Stomach (tissue), 8 donors: ENCODE measurements at regions not wholly inside any gene's neighbourhood (a gene's known extent, or its start where the extent isn't known, plus 50 kb on each side); places are given as distances from the start of the nearest gene placed in this dataset.
"Not testable (repeated sequence)": the region's sequence is repeated elsewhere in the genome, so short reads cannot be mapped to it uniquely, and the experiment has no call there.

Experiments
- DNase-seq, 2 donors: peaks; one replicate each; pipeline versions ENCODE4 v3.0.0 to v3.0.0-alpha.2; 2013 to 2019
- H3K27ac ChIP-seq, 5 donors: fragments of 200-600 bp in 4 of 5; sonication (generic) in 4 of 5; one replicate each; pipeline ENCODE4 v1.5.1; 2013 to 2019; ENCODE audit warnings: mild to moderate bottlenecking in 1 of 5, moderate library complexity in 1 of 5
- H3K27me3 ChIP-seq, 3 donors: fragments of 200-600 bp; sonication (generic); one replicate each; pipeline ENCODE4 v1.5.1; 2017 to 2019; ENCODE audit warnings: mixed run types in 1 of 3
- H3K36me3 ChIP-seq, 4 donors: fragments of 200-600 bp; sonication (generic); 1 replicate in 3 of 4; 2 replicates in 1 of 4; pipeline ENCODE4 v1.5.1; 2016 to 2019
- H3K4me1 ChIP-seq, 4 donors: fragments of 200-600 bp; sonication (generic); one replicate each; pipeline ENCODE4 v1.5.1; 2016 to 2019
- H3K4me3 ChIP-seq, 4 donors: fragments of 200-600 bp; sonication (generic) in 3 of 4; one replicate each; pipeline ENCODE4 v1.5.1; 2016 to 2019; ENCODE audit warnings: mild to moderate bottlenecking in 1 of 4
- H3K9me3 ChIP-seq, 4 donors: fragments of 200-600 bp; sonication (generic); one replicate each; pipeline ENCODE4 v1.5.1; 2016 to 2019
- EP300 ChIP-seq: sonication (generic); formaldehyde crosslinking; IDR thresholded peaks from one replicate; pipeline ENCODE4 v1.6.1; 2017; ENCODE audit warnings: antibody characterized with exemption
- POLR2A ChIP-seq, 4 donors: fragments of 450-650 bp; IDR thresholded peaks; one replicate each; pipeline ENCODE4 v1.6.1; 2016; ENCODE audit warnings: antibody characterized with exemption in 4 of 4, control low read depth in 2 of 4, mild to moderate bottlenecking in 1 of 4, moderate library complexity in 1 of 4
- POLR2AphosphoS5 ChIP-seq, 3 donors: sonication (generic); formaldehyde crosslinking; IDR thresholded peaks; one replicate each; pipeline ENCODE4 v1.6.1; 2016; ENCODE audit warnings: antibody characterized with exemption in 3 of 3
- WGBS, 5 donors: extraction: QIAGEN DNeasy Blood & Tissue Kit in 3 of 5; methylation state at CpG; one replicate each; pipeline versions ENCODE4 v1.1.5 to v1.1.7; 2013 to 2018; 5-methylcytosine and 5-hydroxymethylcytosine counted together
- intact Hi-C: fragments of 100-400 bp; cut with DNase I; formaldehyde crosslinking; loops from one replicate; pipeline ENCODE4 v1.15.1; 2023; ENCODE audit warnings: low total_unique reads
- TF ChIP-seq, protein P1 (sequence below), 7 experiments: fragments of 450-650 bp in 4 of 7; fragments of 200-600 bp in 3 of 7; sonication (generic) in 3 of 7; IDR thresholded peaks; one replicate each; pipeline ENCODE4 v1.5.1; 2016 to 2019; ENCODE audit warnings: antibody characterized with exemption in 7 of 7, control low read depth in 2 of 7, mild to moderate bottlenecking in 1 of 7
- donor health status: healthy with polysubstance abuse.
- donor health status: Bipolar disorder and iron deficiency.
- donor health status: healthy.

DNA sequence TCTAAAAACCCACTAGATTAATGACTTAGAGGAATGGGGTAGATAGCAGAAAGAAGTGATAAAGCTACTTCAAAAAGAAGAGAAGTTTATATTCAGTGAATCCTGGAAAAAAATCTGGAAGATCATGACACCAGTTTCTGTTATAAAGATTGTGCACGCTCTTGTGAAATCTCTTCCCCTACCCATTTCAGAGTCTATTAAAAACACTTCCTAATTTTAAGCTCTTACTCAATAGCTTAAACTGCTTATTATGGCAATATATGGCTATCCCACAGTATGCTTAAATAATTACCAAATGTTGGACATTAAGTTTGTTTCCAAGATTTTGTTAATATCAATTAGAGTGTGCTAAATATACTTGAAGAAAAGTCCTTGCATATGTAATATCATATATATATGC lies 585.3 kb upstream of the MAN1A1 start:
- no peaks in the 10 kb centered on the region for H3K27me3 ChIP-seq
- H3K27ac ChIP-seq = no peak overlapping the region
- no peak for DNase-seq
- no peaks in the 10 kb centered on the region for H3K4me1 ChIP-seq
- H3K36me3 ChIP-seq = no peaks in the 10 kb centered on the region
- TF ChIP-seq POLR2AphosphoS5 (IDR thresholded peaks at IDR 0.05) (no peak), EP300 (no peak), POLR2A (IDR thresholded peaks at IDR 0.05) (no peak)
- TF ChIP-seq, protein P1, sequence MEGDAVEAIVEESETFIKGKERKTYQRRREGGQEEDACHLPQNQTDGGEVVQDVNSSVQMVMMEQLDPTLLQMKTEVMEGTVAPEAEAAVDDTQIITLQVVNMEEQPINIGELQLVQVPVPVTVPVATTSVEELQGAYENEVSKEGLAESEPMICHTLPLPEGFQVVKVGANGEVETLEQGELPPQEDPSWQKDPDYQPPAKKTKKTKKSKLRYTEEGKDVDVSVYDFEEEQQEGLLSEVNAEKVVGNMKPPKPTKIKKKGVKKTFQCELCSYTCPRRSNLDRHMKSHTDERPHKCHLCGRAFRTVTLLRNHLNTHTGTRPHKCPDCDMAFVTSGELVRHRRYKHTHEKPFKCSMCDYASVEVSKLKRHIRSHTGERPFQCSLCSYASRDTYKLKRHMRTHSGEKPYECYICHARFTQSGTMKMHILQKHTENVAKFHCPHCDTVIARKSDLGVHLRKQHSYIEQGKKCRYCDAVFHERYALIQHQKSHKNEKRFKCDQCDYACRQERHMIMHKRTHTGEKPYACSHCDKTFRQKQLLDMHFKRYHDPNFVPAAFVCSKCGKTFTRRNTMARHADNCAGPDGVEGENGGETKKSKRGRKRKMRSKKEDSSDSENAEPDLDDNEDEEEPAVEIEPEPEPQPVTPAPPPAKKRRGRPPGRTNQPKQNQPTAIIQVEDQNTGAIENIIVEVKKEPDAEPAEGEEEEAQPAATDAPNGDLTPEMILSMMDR (IDR thresholded peaks at IDR 0.05) = no peak
- peaks cover 0 to 6% (median 3%) of the 10 kb centered on the region in 4 donors for H3K9me3 ChIP-seq
- intact Hi-C loops = no loop called here
- 68 to 90% (median 83%) methylated on average over 1 of the region's 1 CpG for WGBS, 5 donors
- H3K4me3 ChIP-seq = no peak overlapping the region

DNA sequence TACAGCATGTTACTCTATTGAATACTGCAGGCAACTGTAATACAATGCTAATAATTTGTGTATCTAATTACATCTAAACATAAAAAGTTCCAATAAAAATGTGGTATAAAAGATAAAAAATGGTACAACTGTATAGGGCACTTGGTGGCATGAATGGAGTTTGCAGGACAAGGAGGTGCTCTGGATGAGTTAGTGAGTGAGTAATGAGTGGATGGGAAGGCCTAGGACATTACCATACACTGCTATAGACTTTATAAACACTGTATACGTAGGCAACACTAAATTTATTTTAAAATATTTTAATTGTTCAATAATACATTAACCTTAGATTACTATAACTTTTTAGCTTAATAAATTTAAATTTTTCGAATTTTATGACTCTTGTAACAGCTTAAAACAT lies 579.6 kb upstream of the MAN1A1 start:
- Histone ChIP-seq H3K27ac (no peak overlapping the region), H3K36me3 (no peaks in the 10 kb centered on the region), H3K4me3 (no peak overlapping the region), H3K27me3 (no peaks in the 10 kb centered on the region), H3K4me1 (no peaks in the 10 kb centered on the region), H3K9me3 (peaks cover 0 to 21% (median 9%) of the 10 kb centered on the region in 4 donors)
- intact Hi-C loops = no loop called here
- no peak for TF ChIP-seq POLR2A (IDR thresholded peaks at IDR 0.05)
- TF ChIP-seq POLR2AphosphoS5 (IDR thresholded peaks at IDR 0.05) = no peak
- TF ChIP-seq, protein P1 (IDR thresholded peaks at IDR 0.05) = no peak
- TF ChIP-seq EP300 = no peak
- 50 to 55% (median 52%) methylated on average over 2 of the region's 2 CpGs for WGBS, 5 donors
- no peak for DNase-seq

DNA sequence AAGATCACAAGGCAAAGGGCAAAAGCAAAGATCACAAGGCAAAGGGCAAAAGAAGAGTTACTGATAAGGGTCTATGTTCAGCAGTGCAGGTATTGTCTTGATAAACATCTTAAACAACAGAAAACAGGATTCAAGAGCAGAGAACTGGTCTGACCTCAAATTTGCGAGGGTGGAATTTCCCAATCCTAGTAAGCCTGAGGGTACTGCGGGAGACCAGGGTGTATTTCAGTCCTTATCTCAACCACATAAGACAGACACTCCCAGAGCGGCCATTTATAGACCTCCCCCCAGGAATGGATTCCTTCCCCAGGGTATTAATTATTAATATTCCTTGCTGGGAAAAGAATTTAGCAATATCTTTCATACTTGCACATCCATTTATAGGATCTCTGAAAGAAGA lies 575.3 kb upstream of the MAN1A1 start:
- 92 to 97% (median 94%) methylated on average over 3 of the region's 3 CpGs for WGBS, 5 donors
- H3K27ac ChIP-seq = not testable (repeated sequence)

DNA sequence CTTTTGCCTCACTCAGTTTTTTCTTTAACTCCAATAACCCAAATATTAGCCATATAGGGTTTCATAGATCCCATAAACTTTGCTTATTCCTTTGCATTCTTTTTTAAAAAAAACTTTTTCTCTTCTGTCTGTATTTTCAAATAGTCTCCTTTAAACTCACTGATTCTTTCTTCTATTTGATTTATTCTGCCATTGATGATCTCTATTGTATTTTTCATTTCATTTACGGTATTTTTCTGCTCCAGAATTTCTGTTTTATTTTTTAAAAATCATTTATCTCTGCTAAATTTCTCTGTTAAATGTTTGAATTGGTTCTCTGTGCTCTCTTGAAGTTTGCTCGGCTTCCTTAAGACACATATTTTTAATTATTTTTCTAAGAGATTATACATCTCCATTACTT lies 573.3 kb upstream of the MAN1A1 start:
- no peak for DNase-seq
- 50 to 91% (median 75%) methylated on average over 2 of the region's 2 CpGs for WGBS, 5 donors
- Histone ChIP-seq H3K4me1 (no peaks in the 10 kb centered on the region), H3K27ac (no peak overlapping the region), H3K4me3 (no peak overlapping the region), H3K27me3 (no peaks in the 10 kb centered on the region), H3K36me3 (no peaks in the 10 kb centered on the region), H3K9me3 (peaks cover 2 to 53% (median 34%) of the 10 kb centered on the region in 4 donors)
- intact Hi-C loops = no loop called here
- TF ChIP-seq POLR2A (IDR thresholded peaks at IDR 0.05) (no peak), EP300 (no peak), POLR2AphosphoS5 (IDR thresholded peaks at IDR 0.05) (no peak)
- TF ChIP-seq, protein P1 (IDR thresholded peaks at IDR 0.05) = no peak

More for the DNA sequence above, 575.3 kb upstream of the MAN1A1 start:
- H3K36me3 ChIP-seq, H3K27me3 ChIP-seq, DNase-seq, H3K4me1 ChIP-seq, H3K4me3 ChIP-seq, intact Hi-C loops: not testable (repeated sequence)
- peaks cover 2 to 53% (median 34%) of the 10 kb centered on the region in 4 donors for H3K9me3 ChIP-seq

DNA sequence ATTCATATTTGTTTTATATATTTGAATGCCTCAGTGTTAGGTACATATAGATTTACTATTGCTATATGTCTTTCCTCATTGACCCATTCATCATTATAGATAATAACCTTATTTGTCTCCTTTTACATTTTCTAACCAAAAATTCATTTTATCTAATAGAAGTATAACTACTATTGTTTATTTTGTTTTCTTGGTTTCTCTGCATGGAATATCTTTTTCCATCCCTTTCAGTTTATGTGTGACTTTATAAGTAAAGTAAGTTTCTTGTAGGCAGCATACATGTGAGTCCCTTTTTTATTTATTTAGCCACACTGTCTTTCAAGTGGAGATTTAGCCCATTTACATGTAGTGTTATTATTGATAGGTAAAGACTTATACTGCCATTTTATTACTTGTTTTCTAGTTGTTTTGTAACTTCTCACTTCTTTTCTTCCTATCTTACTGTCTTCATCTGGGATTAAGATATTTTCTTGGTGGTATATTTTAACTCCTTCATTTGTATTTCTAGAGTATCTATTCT lies 572.0 kb upstream of the MAN1A1 start:
- intact Hi-C loops = no loop called here
- no peak for TF ChIP-seq POLR2A (IDR thresholded peaks at IDR 0.05)
- no peak for TF ChIP-seq EP300
- no peak for TF ChIP-seq POLR2AphosphoS5 (IDR thresholded peaks at IDR 0.05)
- TF ChIP-seq, protein P1 (IDR thresholded peaks at IDR 0.05) = no peak
- Histone ChIP-seq H3K27ac (no peak overlapping the region), H3K4me3 (no peak overlapping the region), H3K36me3 (no peaks in the 10 kb centered on the region), H3K9me3 (peaks cover 2 to 53% (median 34%) of the 10 kb centered on the region in 4 donors), H3K4me1 (no peaks in the 10 kb centered on the region), H3K27me3 (no peaks in the 10 kb centered on the region)
- DNase-seq = no peak
